Stimulated activated CD8-positive, alpha-beta memory T cell treated with anti-CD3 and anti-CD28 coated beads, Interleukin-12 subunit alpha, Interleukin-12 subunit beta, amount 100 ng/mL, for 24 hours (primary cell): ENCODE measurements at regions not wholly inside any gene's neighbourhood (a gene's known extent, or its start where the extent isn't known, plus 50 kb on each side); places are given as distances from the start of the nearest gene placed in this dataset.
"Not testable (repeated sequence)": the region's sequence is repeated elsewhere in the genome, so short reads cannot be mapped to it uniquely, and the experiment has no call there.

Experiments
- DNase-seq: peaks from one replicate; pipeline ENCODE4 v3.0.0-alpha.2; 2020; ENCODE audit errors: extremely low read depth

GRCh38 chr9:1115370-1115769 is 65.2 kb downstream of the DMRT2 start:
- DNase-seq, result no peak

- DNase-seq, result no peak
Measured at GRCh38 chr9:1117439-1117838, 67.3 kb downstream of the DMRT2 start.

GRCh38 chr9:1120500-1121165 is 70.5 kb downstream of the DMRT2 start:
- no peak for DNase-seq

GRCh38 chr9:1125741-1126140 is 75.6 kb downstream of the DMRT2 start:
- DNase-seq, result no peak

- DNase-seq, result no peak
Measured at GRCh38 chr9:1128046-1128445, 77.9 kb downstream of the DMRT2 start.

GRCh38 chr9:1129382-1129781 is 79.2 kb downstream of the DMRT2 start:
- no peak for DNase-seq

- DNase-seq, result no peak
Measured at GRCh38 chr9:1140057-1140456, 89.9 kb downstream of the DMRT2 start.

GRCh38 chr9:1151691-1152090 is 101.5 kb downstream of the DMRT2 start:
- no peak for DNase-seq

- DNase-seq, result no peak
Measured at GRCh38 chr9:1152171-1152570, 102.0 kb downstream of the DMRT2 start.

GRCh38 chr9:1154739-1155138 is 104.6 kb downstream of the DMRT2 start:
- no peak for DNase-seq

GRCh38 chr9:1155602-1156001 is 105.4 kb downstream of the DMRT2 start:
- no peak for DNase-seq

GRCh38 chr9:1156794-1157550 is 106.8 kb downstream of the DMRT2 start:
- DNase-seq, result no peak

GRCh38 chr9:1157836-1158235 is 107.7 kb downstream of the DMRT2 start:
- no peak for DNase-seq

GRCh38 chr9:1170918-1171317 is 120.8 kb downstream of the DMRT2 start:
- no peak for DNase-seq

- no peak for DNase-seq
Measured at GRCh38 chr9:1171546-1171945, 121.4 kb downstream of the DMRT2 start.

- no peak for DNase-seq
Measured at GRCh38 chr9:1173211-1173610, 123.1 kb downstream of the DMRT2 start.

- DNase-seq, result no peak
Measured at GRCh38 chr9:1173993-1174392, 123.8 kb downstream of the DMRT2 start.

GRCh38 chr9:1179366-1179765 is 129.2 kb downstream of the DMRT2 start:
- DNase-seq, result no peak

- DNase-seq, result no peak
Measured at GRCh38 chr9:1184146-1184545, 134.0 kb downstream of the DMRT2 start.

- DNase-seq, result not testable (repeated sequence)
Measured at GRCh38 chr9:1187137-1187536, 137.0 kb downstream of the DMRT2 start.

- not testable (repeated sequence) for DNase-seq
Measured at GRCh38 chr9:1195636-1196035, 145.5 kb downstream of the DMRT2 start.

- DNase-seq, result no peak
Measured at GRCh38 chr9:1198085-1198484, 147.9 kb downstream of the DMRT2 start.

GRCh38 chr9:1200847-1201251 is 150.7 kb downstream of the DMRT2 start:
- DNase-seq, result no peak

- no peak for DNase-seq
Measured at GRCh38 chr9:1201262-1201661, 151.1 kb downstream of the DMRT2 start.
